ENCODE measurements at regions not wholly inside any gene's neighbourhood (a gene's known extent, or its start where the extent isn't known, plus 50 kb on each side); places are given as distances from the start of the nearest gene placed in this dataset.

GRCh38 chr5:60512117-60512516 is 187.8 kb downstream of the DEPDC1B start:
- TF ChIP-seq CTCF (conservative IDR thresholded peaks at IDR 0.05; ENCODE audit: low read length), result no peak
- no peak for TF ChIP-seq EZH2phosphoT487 (IDR thresholded peaks at IDR 0.05; ENCODE audit: borderline replicate concordance)

All from Loucy (cell line).